Suprapubic skin (tissue), 4 donors: ENCODE measurements at regions not wholly inside any gene's neighbourhood (a gene's known extent, or its start where the extent isn't known, plus 50 kb on each side); places are given as distances from the start of the nearest gene placed in this dataset.

Experiments
- DNase-seq, 2 donors: peaks; one replicate each; pipeline ENCODE4 v3.0.0-alpha.2; 2019; ENCODE audit warnings: low spot score in 2 of 2
- H3K27ac ChIP-seq: fragments of 200-600 bp; sonication (generic); one replicate; pipeline ENCODE4 v1.5.1; 2019
- H3K27me3 ChIP-seq: fragments of 200-600 bp; sonication (generic); one replicate; pipeline ENCODE4 v1.5.1; 2019
- H3K36me3 ChIP-seq: fragments of 200-600 bp; sonication (generic); one replicate; pipeline ENCODE4 v1.5.1; 2019
- H3K4me1 ChIP-seq: fragments of 200-600 bp; sonication (generic); one replicate; pipeline ENCODE4 v1.5.1; 2019
- H3K4me3 ChIP-seq: fragments of 200-600 bp; sonication (generic); one replicate; pipeline ENCODE4 v1.5.1; 2019; ENCODE audit warnings: mild to moderate bottlenecking
- H3K9me3 ChIP-seq: fragments of 200-600 bp; sonication (generic); one replicate; pipeline ENCODE4 v1.5.1; 2019
- EP300 ChIP-seq: sonication (generic); formaldehyde crosslinking; IDR thresholded peaks from one replicate; pipeline ENCODE4 v1.6.1; 2017; ENCODE audit warnings: antibody characterized with exemption
- POLR2A ChIP-seq, 2 donors: fragments of 450-650 bp; IDR thresholded peaks; one replicate each; pipeline ENCODE4 v1.6.1; 2017; ENCODE audit warnings: antibody characterized with exemption in 2 of 2, mild to moderate bottlenecking in 2 of 2, moderate library complexity in 2 of 2
- POLR2AphosphoS5 ChIP-seq, 3 donors: sonication (generic); formaldehyde crosslinking; IDR thresholded peaks; one replicate each; pipeline ENCODE4 v1.6.1; 2017; ENCODE audit warnings: antibody characterized with exemption in 3 of 3
- WGBS: methylation state at CpG from one replicate; pipeline ENCODE4 v1.1.5; 2018; 5-methylcytosine and 5-hydroxymethylcytosine counted together
- TF ChIP-seq, protein P1 (sequence below), 2 donors: fragments of 200-600 bp in 1 of 2; fragments of 450-650 bp in 1 of 2; sonication (generic) in 1 of 2; IDR thresholded peaks; one replicate each; pipeline ENCODE4 v1.5.1; 2016 to 2019; ENCODE audit warnings: antibody characterized with exemption in 2 of 2, mild to moderate bottlenecking in 1 of 2, moderate library complexity in 1 of 2

- H3K27ac ChIP-seq = peak overlapping the region; percentile 46
- WGBS = 41% methylated on average over 9 of the region's 15 CpGs
- H3K36me3 ChIP-seq = no peaks in the 10 kb centered on the region
- peaks cover 64% of the 10 kb centered on the region for H3K4me1 ChIP-seq
- TF ChIP-seq EP300 (no peak), POLR2AphosphoS5 (IDR thresholded peaks at IDR 0.05) (no peak), POLR2A (IDR thresholded peaks at IDR 0.05) (no peak)
- TF ChIP-seq, protein P1, sequence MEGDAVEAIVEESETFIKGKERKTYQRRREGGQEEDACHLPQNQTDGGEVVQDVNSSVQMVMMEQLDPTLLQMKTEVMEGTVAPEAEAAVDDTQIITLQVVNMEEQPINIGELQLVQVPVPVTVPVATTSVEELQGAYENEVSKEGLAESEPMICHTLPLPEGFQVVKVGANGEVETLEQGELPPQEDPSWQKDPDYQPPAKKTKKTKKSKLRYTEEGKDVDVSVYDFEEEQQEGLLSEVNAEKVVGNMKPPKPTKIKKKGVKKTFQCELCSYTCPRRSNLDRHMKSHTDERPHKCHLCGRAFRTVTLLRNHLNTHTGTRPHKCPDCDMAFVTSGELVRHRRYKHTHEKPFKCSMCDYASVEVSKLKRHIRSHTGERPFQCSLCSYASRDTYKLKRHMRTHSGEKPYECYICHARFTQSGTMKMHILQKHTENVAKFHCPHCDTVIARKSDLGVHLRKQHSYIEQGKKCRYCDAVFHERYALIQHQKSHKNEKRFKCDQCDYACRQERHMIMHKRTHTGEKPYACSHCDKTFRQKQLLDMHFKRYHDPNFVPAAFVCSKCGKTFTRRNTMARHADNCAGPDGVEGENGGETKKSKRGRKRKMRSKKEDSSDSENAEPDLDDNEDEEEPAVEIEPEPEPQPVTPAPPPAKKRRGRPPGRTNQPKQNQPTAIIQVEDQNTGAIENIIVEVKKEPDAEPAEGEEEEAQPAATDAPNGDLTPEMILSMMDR (IDR thresholded peaks at IDR 0.05) = no peak
- DNase-seq = peak; percentile 49 to 77
- H3K4me3 ChIP-seq = no peak overlapping the region
- H3K27me3 ChIP-seq = no peaks in the 10 kb centered on the region
- H3K9me3 ChIP-seq = no peaks in the 10 kb centered on the region
These were observed 55.5 kb upstream of the HS6ST1 start for GRCh38 chr2:128374001-128374710.

DNA sequence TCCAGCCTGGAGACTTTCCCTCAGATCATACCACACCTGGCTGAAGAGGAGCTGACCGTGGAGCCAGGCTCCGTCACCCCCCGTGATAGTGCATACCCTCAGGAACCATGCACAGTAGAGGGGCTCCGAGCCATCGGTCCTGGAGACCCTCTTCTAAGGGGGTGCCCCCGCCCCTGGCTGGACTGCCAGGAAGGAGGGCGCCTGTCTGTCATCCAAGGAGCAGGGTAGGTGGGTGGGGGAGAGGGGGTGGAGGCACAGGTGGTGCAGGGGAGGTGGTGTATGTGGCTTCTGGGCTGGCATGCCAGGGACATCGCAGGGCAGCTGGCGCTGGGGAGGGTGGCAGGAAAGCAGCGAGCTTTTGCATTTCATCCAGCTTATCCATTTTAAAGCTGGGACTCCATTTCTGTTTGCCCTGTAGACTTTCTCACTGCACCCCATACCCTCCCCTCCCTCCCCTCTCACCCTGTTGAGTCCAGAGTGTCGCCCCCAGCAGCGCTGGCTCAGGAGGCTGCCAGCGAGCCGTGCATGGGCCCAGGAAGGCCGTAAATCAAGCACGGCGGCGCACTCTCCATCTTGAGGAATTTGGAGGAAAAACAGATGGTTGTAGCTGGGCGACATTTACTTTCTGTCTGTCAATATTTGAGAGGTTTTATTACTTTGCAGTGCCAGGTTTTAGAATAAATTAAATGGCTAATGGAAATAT is 56.2 kb upstream of the HS6ST1 start:
- peak overlapping the region; percentile 46 for H3K27ac ChIP-seq
- no peak for TF ChIP-seq POLR2AphosphoS5 (IDR thresholded peaks at IDR 0.05)
- TF ChIP-seq POLR2A (IDR thresholded peaks at IDR 0.05) = no peak
- TF ChIP-seq EP300 = no peak
- TF ChIP-seq, protein P1 (IDR thresholded peaks at IDR 0.05) = no peak
- peaks cover 64% of the 10 kb centered on the region for H3K4me1 ChIP-seq
- H3K9me3 ChIP-seq = no peaks in the 10 kb centered on the region
- peak in 1 of 2 donors; percentile 69 for DNase-seq
- no peaks in the 10 kb centered on the region for H3K27me3 ChIP-seq
- WGBS = 54% methylated on average over 19 of the region's 19 CpGs
- H3K36me3 ChIP-seq = no peaks in the 10 kb centered on the region
- H3K4me3 ChIP-seq = no peak overlapping the region

- TF ChIP-seq EP300 (no peak), POLR2A (IDR thresholded peaks at IDR 0.05) (no peak), POLR2AphosphoS5 (IDR thresholded peaks at IDR 0.05) (no peak)
- TF ChIP-seq, protein P1 (IDR thresholded peaks at IDR 0.05) = no peak
- H3K4me1 ChIP-seq = peaks cover 66% of the 10 kb centered on the region
- no peaks in the 10 kb centered on the region for H3K9me3 ChIP-seq
- 38% methylated on average over 3 of the region's 7 CpGs for WGBS
- H3K27ac ChIP-seq = no peak overlapping the region
- no peaks in the 10 kb centered on the region for H3K27me3 ChIP-seq
- DNase-seq = peak in 1 of 2 donors; percentile 76
- H3K36me3 ChIP-seq = no peaks in the 10 kb centered on the region
- no peak overlapping the region for H3K4me3 ChIP-seq
These were observed 56.8 kb upstream of the HS6ST1 start for GRCh38 chr2:128375454-128375853.

- Histone ChIP-seq H3K4me1 (peaks cover 75% of the 10 kb centered on the region), H3K27me3 (no peaks in the 10 kb centered on the region), H3K9me3 (no peaks in the 10 kb centered on the region), H3K4me3 (no peak overlapping the region), H3K36me3 (no peaks in the 10 kb centered on the region), H3K27ac (no peak overlapping the region)
- peak; percentile 53 to 67 for DNase-seq
- 76% methylated on average over 6 of the region's 17 CpGs for WGBS
- no peak for TF ChIP-seq POLR2A (IDR thresholded peaks at IDR 0.05)
- no peak for TF ChIP-seq POLR2AphosphoS5 (IDR thresholded peaks at IDR 0.05)
- TF ChIP-seq, protein P1 (IDR thresholded peaks at IDR 0.05) = no peak
- TF ChIP-seq EP300 = no peak
These were observed 57.8 kb upstream of the HS6ST1 start for GRCh38 chr2:128376241-128377041.
